Liver (tissue), 7 donors: ENCODE measurements at regions not wholly inside any gene's neighbourhood (a gene's known extent, or its start where the extent isn't known, plus 50 kb on each side); places are given as distances from the start of the nearest gene placed in this dataset.

ENCODE experiments used
- DNase-seq: peaks from one replicate; pipeline ENCODE4 v3.0.0-alpha.2; 2017; ENCODE audit warnings: low spot score
- H3K27ac ChIP-seq, 2 donors: one replicate each; pipeline ENCODE4 v1.7.0; 2013; ENCODE audit warnings: inconsistent platforms in 2 of 2, low read length in 2 of 2, control low read depth in 1 of 2, low read depth in 1 of 2, mild to moderate bottlenecking in 1 of 2
- H3K27me3 ChIP-seq, 4 donors: one replicate each; pipeline versions ENCODE4 v1.6.1 to v1.7.0; 2013; ENCODE audit warnings: low read length in 3 of 4, inconsistent platforms in 1 of 4, mild to moderate bottlenecking in 1 of 4, moderate library complexity in 1 of 4; ENCODE audit not compliant: control insufficient read depth in 4 of 4, insufficient read depth in 4 of 4
- H3K36me3 ChIP-seq, 4 donors: one replicate each; pipeline versions ENCODE4 v1.6.1 to v1.7.0; 2013; ENCODE audit warnings: low read length in 3 of 4, mild to moderate bottlenecking in 3 of 4, low read depth in 1 of 4, moderate library complexity in 1 of 4; ENCODE audit not compliant: control insufficient read depth in 4 of 4, insufficient read depth in 3 of 4
- H3K4me1 ChIP-seq, 4 donors: one replicate each; pipeline versions ENCODE4 v1.6.1 to v1.7.0; 2013; ENCODE audit warnings: low read length in 3 of 4, mild to moderate bottlenecking in 3 of 4, moderate library complexity in 1 of 4; ENCODE audit not compliant: control insufficient read depth in 4 of 4, insufficient read depth in 4 of 4
- H3K4me3 ChIP-seq, 3 donors: one replicate each; pipeline versions ENCODE4 v1.6.1 to v1.7.0; 2013; ENCODE audit warnings: low read length in 3 of 3, control low read depth in 1 of 3, low read depth in 1 of 3, mild to moderate bottlenecking in 1 of 3
- H3K9ac ChIP-seq, 2 donors: one replicate each; pipeline ENCODE4 v1.7.0; 2013; ENCODE audit warnings: low read length in 2 of 2, mild to moderate bottlenecking in 2 of 2, moderate library complexity in 2 of 2, control low read depth in 1 of 2, low read depth in 1 of 2
- H3K9me3 ChIP-seq, 4 donors: one replicate each; pipeline versions ENCODE4 v1.6.1 to v1.7.0; 2013; ENCODE audit warnings: low read length in 3 of 4; ENCODE audit not compliant: control insufficient read depth in 4 of 4
- EGR1 ChIP-seq, 2 donors: IDR thresholded peaks; 2 replicates each; pipeline ENCODE4 v1.6.1; 2016 to 2018; ENCODE audit warnings: antibody characterized with exemption in 2 of 2, low read depth in 2 of 2
- FOXA1 ChIP-seq: IDR thresholded peaks from 2 replicates; pipeline ENCODE4 v1.6.1; 2016; ENCODE audit warnings: antibody characterized with exemption
- FOXA2 ChIP-seq: IDR thresholded peaks from 2 replicates; pipeline ENCODE4 v1.6.1; 2016; ENCODE audit warnings: antibody characterized with exemption
- GABPA ChIP-seq, 2 donors: IDR thresholded peaks in 1 of 2; conservative IDR thresholded peaks in 1 of 2; 2 replicates each; pipeline ENCODE4 v1.6.1; 2016; ENCODE audit warnings: antibody characterized with exemption in 2 of 2, mild to moderate bottlenecking in 1 of 2, moderate library complexity in 1 of 2
- HNF4G ChIP-seq: IDR thresholded peaks from 2 replicates; pipeline ENCODE4 v1.6.1; 2016; ENCODE audit warnings: antibody characterized with exemption
- JUND ChIP-seq, 2 donors: IDR thresholded peaks; 2 replicates each; pipeline ENCODE4 v1.6.1; 2016; ENCODE audit warnings: antibody characterized with exemption in 2 of 2
- NR2F2 ChIP-seq: IDR thresholded peaks from 2 replicates; pipeline ENCODE4 v1.6.1; 2016; ENCODE audit warnings: antibody characterized with exemption
- RAD21 ChIP-seq, 2 donors: IDR thresholded peaks; 2 replicates each; pipeline ENCODE4 v1.6.1; 2016; ENCODE audit warnings: antibody characterized with exemption in 2 of 2, mild to moderate bottlenecking in 2 of 2
- WGBS: extraction: QIAGEN DNeasy Blood & Tissue Kit; methylation state at CpG from one replicate; pipeline ENCODE4 v1.1.7; 2013; 5-methylcytosine and 5-hydroxymethylcytosine counted together
- TF ChIP-seq, protein P1 (sequence below): IDR thresholded peaks from 2 replicates; pipeline ENCODE4 v1.6.1; 2016; ENCODE audit warnings: antibody characterized with exemption
- TF ChIP-seq, protein P2 (sequence below): IDR thresholded peaks from 2 replicates; pipeline ENCODE4 v1.6.1; 2016; ENCODE audit warnings: antibody characterized with exemption, mild to moderate bottlenecking
- donor health status: healthy.
- donor health status: healthy.
- donor health status: healthy.
- donor health status: healthy.

DNA sequence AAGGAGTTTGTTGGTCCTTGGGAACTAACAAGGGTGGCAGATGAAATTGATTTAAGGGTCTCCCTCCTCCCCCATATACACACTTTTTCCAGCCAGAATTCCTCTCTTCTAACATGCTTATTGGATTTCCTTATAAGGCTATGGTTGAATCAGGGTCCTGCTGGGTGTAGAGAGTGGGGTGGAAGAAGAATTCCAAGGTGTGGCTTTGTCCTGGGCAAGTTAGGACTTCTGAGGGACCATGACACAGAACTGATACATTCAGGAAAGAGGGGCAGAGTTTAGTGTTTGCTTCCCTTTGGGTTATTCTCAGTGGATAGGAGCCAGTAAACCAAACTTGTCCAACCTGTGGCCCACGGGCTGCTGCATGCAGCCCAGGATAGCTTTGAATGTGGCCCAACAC is 116.5 kb downstream of the SNX18 start:
- no peaks in the 10 kb centered on the region for H3K27me3 ChIP-seq
- whole genome bisulfite sequencing: 75% methylated on average over 1 of the region's 1 CpG
- no peaks in the 10 kb centered on the region for H3K9me3 ChIP-seq
- H3K27ac ChIP-seq: no peak overlapping the region
- no peak for DNase-seq
- peaks cover 5 to 21% (median 14%) of the 10 kb centered on the region in 4 donors for H3K4me1 ChIP-seq
- no peak for TF ChIP-seq FOXA1
- no peak for TF ChIP-seq GABPA (IDR thresholded peaks at IDR 0.05 in 1 of 2, conservative IDR thresholded peaks at IDR 0.05 in 1 of 2)
- TF ChIP-seq EGR1 (IDR thresholded peaks at IDR 0.05; ENCODE audit: low read depth in 2 of 2): no peak
- TF ChIP-seq NR2F2: no peak
- TF ChIP-seq JUND (IDR thresholded peaks at IDR 0.05): no peak
- TF ChIP-seq HNF4G: no peak
- TF ChIP-seq, protein P1, sequence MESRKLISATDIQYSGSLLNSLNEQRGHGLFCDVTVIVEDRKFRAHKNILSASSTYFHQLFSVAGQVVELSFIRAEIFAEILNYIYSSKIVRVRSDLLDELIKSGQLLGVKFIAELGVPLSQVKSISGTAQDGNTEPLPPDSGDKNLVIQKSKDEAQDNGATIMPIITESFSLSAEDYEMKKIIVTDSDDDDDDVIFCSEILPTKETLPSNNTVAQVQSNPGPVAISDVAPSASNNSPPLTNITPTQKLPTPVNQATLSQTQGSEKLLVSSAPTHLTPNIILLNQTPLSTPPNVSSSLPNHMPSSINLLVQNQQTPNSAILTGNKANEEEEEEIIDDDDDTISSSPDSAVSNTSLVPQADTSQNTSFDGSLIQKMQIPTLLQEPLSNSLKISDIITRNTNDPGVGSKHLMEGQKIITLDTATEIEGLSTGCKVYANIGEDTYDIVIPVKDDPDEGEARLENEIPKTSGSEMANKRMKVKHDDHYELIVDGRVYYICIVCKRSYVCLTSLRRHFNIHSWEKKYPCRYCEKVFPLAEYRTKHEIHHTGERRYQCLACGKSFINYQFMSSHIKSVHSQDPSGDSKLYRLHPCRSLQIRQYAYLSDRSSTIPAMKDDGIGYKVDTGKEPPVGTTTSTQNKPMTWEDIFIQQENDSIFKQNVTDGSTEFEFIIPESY: no peak
- no peak overlapping the region for H3K4me3 ChIP-seq
- no peaks in the 10 kb centered on the region for H3K36me3 ChIP-seq
- H3K9ac ChIP-seq: no peak overlapping the region

DNA sequence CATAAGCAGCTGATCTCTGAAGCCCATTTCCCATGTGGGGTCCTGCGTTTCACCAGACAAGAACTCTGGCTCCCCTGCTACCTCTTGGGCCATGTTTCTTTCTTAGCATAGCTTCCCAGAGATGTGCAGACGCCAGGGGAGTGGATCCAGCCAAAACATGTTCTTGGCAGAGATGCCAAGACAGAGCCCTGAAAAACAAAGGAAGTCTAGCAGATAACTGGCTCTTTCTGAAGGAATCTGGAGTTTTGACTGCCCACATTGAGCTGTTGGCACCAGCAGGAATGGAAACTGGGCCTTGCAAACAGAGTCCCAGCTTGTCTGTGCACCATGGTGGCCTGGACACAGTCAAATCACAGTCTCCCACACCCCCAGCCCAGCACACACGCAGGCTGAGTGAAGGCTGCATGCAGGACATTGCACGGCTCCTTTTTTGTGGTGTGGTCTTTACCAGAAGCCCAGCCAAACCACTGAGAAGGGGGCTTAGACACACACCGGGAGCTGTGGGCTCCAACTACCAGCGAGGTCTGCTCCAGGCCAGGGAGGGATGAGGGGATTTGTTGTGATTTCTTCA is 114.7 kb downstream of the SNX18 start:
- H3K9me3 ChIP-seq: no peaks in the 10 kb centered on the region
- no peak overlapping the region for H3K27ac ChIP-seq
- TF ChIP-seq, protein P2, sequence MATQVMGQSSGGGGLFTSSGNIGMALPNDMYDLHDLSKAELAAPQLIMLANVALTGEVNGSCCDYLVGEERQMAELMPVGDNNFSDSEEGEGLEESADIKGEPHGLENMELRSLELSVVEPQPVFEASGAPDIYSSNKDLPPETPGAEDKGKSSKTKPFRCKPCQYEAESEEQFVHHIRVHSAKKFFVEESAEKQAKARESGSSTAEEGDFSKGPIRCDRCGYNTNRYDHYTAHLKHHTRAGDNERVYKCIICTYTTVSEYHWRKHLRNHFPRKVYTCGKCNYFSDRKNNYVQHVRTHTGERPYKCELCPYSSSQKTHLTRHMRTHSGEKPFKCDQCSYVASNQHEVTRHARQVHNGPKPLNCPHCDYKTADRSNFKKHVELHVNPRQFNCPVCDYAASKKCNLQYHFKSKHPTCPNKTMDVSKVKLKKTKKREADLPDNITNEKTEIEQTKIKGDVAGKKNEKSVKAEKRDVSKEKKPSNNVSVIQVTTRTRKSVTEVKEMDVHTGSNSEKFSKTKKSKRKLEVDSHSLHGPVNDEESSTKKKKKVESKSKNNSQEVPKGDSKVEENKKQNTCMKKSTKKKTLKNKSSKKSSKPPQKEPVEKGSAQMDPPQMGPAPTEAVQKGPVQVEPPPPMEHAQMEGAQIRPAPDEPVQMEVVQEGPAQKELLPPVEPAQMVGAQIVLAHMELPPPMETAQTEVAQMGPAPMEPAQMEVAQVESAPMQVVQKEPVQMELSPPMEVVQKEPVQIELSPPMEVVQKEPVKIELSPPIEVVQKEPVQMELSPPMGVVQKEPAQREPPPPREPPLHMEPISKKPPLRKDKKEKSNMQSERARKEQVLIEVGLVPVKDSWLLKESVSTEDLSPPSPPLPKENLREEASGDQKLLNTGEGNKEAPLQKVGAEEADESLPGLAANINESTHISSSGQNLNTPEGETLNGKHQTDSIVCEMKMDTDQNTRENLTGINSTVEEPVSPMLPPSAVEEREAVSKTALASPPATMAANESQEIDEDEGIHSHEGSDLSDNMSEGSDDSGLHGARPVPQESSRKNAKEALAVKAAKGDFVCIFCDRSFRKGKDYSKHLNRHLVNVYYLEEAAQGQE: no peak
- TF ChIP-seq HNF4G (no peak), FOXA2 (no peak), RAD21 (IDR thresholded peaks at IDR 0.05) (no peak)
- TF ChIP-seq, protein P1: no peak
- WGBS: 88% methylated on average over 6 of the region's 6 CpGs
- no peaks in the 10 kb centered on the region for H3K36me3 ChIP-seq
- no peak overlapping the region for H3K4me3 ChIP-seq
- H3K27me3 ChIP-seq: no peaks in the 10 kb centered on the region
- H3K4me1 ChIP-seq: peaks cover 11 to 39% (median 32%) of the 10 kb centered on the region in 4 donors
- H3K9ac ChIP-seq: no peak overlapping the region
- DNase-seq: no peak
